ENCODE measurements at regions not wholly inside any gene's neighbourhood (a gene's known extent, or its start where the extent isn't known, plus 50 kb on each side); places are given as distances from the start of the nearest gene placed in this dataset.

- ChIA-PET CTCF (no interaction called here), POLR2A (no interaction called here)
- no peak for DNase-seq (ENCODE audit: low read depth, low spot score)
- H3K4me3 ChIP-seq (ENCODE audit: low read depth, low read length) = no peak overlapping the region
- TF ChIP-seq CTCF (IDR thresholded peaks at IDR 0.05; ENCODE audit: insufficient read depth, low read length, missing control alignments) = no peak
Observed at GRCh38 chr10:131446171-131446570, 134.7 kb upstream of the TCERG1L start.

GRCh38 chr10:131448171-131448570 lies 136.7 kb upstream of the TCERG1L start:
- ChIA-PET POLR2A (no interaction called here), CTCF (no interaction called here)
- DNase-seq (ENCODE audit: low read depth, low spot score) = no peak
- H3K4me3 ChIP-seq (ENCODE audit: low read depth, low read length) = no peak overlapping the region
- TF ChIP-seq CTCF (IDR thresholded peaks at IDR 0.05; ENCODE audit: insufficient read depth, low read length, missing control alignments) = no peak

- ChIA-PET POLR2A (no interaction called here), CTCF (no interaction called here)
- H3K4me3 ChIP-seq (ENCODE audit: low read depth, low read length) = no peak overlapping the region
- no peak for TF ChIP-seq CTCF (IDR thresholded peaks at IDR 0.05; ENCODE audit: insufficient read depth, low read length, missing control alignments)
- no peak for DNase-seq (ENCODE audit: low read depth, low spot score)
Observed at GRCh38 chr10:131448883-131449282, 137.4 kb upstream of the TCERG1L start.

GRCh38 chr10:131450216-131450765 lies 138.8 kb upstream of the TCERG1L start:
- no peak for DNase-seq (ENCODE audit: low read depth, low spot score)
- ChIA-PET CTCF (no interaction called here), POLR2A (no interaction called here)
- H3K4me3 ChIP-seq (ENCODE audit: low read depth, low read length) = no peak overlapping the region
- no peak for TF ChIP-seq CTCF (IDR thresholded peaks at IDR 0.05; ENCODE audit: insufficient read depth, low read length, missing control alignments)

GRCh38 chr10:131451407-131452015 lies 140.0 kb upstream of the TCERG1L start:
- ChIA-PET POLR2A (no interaction called here), CTCF (no interaction called here)

More at GRCh38 chr10:131451407-131452015, 140.0 kb upstream of the TCERG1L start:
- no peak overlapping the region for H3K4me3 ChIP-seq (ENCODE audit: low read depth, low read length)
- TF ChIP-seq CTCF (IDR thresholded peaks at IDR 0.05; ENCODE audit: insufficient read depth, low read length, missing control alignments) = no peak
- DNase-seq (ENCODE audit: low read depth, low spot score) = no peak
